A549 (cell line): ENCODE measurements at regions not wholly inside any gene's neighbourhood (a gene's known extent, or its start where the extent isn't known, plus 50 kb on each side); places are given as distances from the start of the nearest gene placed in this dataset.

Experiments
- CHD2 ChIP-seq: fragments of 150-350 bp; IDR thresholded peaks from 2 replicates; pipeline ENCODE4 v1.6.1; 2014; ENCODE audit warnings: low read length; ENCODE audit not compliant: partially characterized antibody
- CTCF ChIP-seq: fragments of >200 bp; sonication (Bioruptor Twin); formaldehyde crosslinking; IDR thresholded peaks from 3 replicates; pipeline ENCODE4 v1.5.1; 2016
- EP300 ChIP-seq, 2 experiments: fragments of >200 bp; sonication (Bioruptor Twin); formaldehyde crosslinking; IDR thresholded peaks; 2 replicates in 1 of 2; 3 replicates in 1 of 2; pipeline ENCODE4 v1.6.1; 2016 to 2017
- GATA3 ChIP-seq: IDR thresholded peaks from 2 replicates; pipeline ENCODE4 v1.6.1; 2012; ENCODE audit warnings: borderline replicate concordance
- JUNB ChIP-seq: fragments of >200 bp; sonication (Bioruptor Twin); formaldehyde crosslinking; IDR thresholded peaks from 2 replicates; pipeline ENCODE4 v1.6.1; 2016
- MAZ ChIP-seq: fragments of 150-350 bp; IDR thresholded peaks from 2 replicates; pipeline ENCODE4 v1.6.1; 2014; ENCODE audit warnings: antibody characterized with exemption, low read depth, low read length, borderline replicate concordance
- MYC ChIP-seq: IDR thresholded peaks from 2 replicates; pipeline ENCODE4 v1.6.1; 2012; ENCODE audit warnings: mild to moderate bottlenecking, inconsistent platforms, low read length, improper control_type of control experiment, borderline replicate concordance
- POLR2A ChIP-seq: IDR thresholded peaks from 2 replicates; pipeline ENCODE4 v1.6.1; 2012; ENCODE audit warnings: mild to moderate bottlenecking, low read length
- RAD21 ChIP-seq, 2 experiments: fragments of >200 bp in 1 of 2; sonication (Bioruptor Twin) in 1 of 2; formaldehyde crosslinking in 1 of 2; IDR thresholded peaks in 1 of 2; conservative IDR thresholded peaks in 1 of 2; 2 replicates in 1 of 2; 3 replicates in 1 of 2; pipeline ENCODE4 v1.6.1; 2012 to 2018; ENCODE audit warnings: inconsistent platforms in 1 of 2
- TF ChIP-seq, protein P1 (sequence below): fragments of 450-650 bp; IDR thresholded peaks from 2 replicates; pipeline ENCODE4 v1.6.1; 2014; ENCODE audit warnings: antibody characterized with exemption

GRCh38 chr4:17091104-17091503 lies 192.7 kb upstream of the LDB2 start:
- TF ChIP-seq POLR2A (no peak), CTCF (no peak), RAD21 (conservative IDR thresholded peaks at IDR 0.05 in 1 of 2, IDR thresholded peaks at IDR 0.05 in 1 of 2) (no peak), MYC (no peak), JUNB (no peak), MAZ (no peak), CHD2 (no peak), GATA3 (no peak), EP300 (IDR thresholded peaks at IDR 0.05) (no peak)
- TF ChIP-seq, protein P1, sequence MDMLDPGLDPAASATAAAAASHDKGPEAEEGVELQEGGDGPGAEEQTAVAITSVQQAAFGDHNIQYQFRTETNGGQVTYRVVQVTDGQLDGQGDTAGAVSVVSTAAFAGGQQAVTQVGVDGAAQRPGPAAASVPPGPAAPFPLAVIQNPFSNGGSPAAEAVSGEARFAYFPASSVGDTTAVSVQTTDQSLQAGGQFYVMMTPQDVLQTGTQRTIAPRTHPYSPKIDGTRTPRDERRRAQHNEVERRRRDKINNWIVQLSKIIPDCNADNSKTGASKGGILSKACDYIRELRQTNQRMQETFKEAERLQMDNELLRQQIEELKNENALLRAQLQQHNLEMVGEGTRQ: no peak
